Naive thymus-derived CD4-positive, alpha-beta T cell (primary cell): ENCODE measurements at regions not wholly inside any gene's neighbourhood (a gene's known extent, or its start where the extent isn't known, plus 50 kb on each side); places are given as distances from the start of the nearest gene placed in this dataset.
A peak's percentile ranks its signal among the peaks of the same experiment; 100 is the strongest.

ENCODE experiments used
- ATAC-seq: fragments of 150-1000 bp; cut with Tn5 transposase; 2 replicates; pipeline ENCODE4 v1.10.0; 2021; ENCODE audit warnings: mild to moderate bottlenecking, moderate library complexity
- CTCF ChIA-PET: fragments of 350-600 bp; sonication (Branson Sonifier 250); formaldehyde crosslinking; loops from one replicate; lab custom pipeline; 2021; ENCODE audit warnings: antibody characterized with exemption; lab: Charles Lee
- POLR2A ChIA-PET: fragments of 350-600 bp; sonication (Branson Sonifier 250); formaldehyde crosslinking; loops from one replicate; lab custom pipeline; 2021; ENCODE audit warnings: antibody characterized with exemption, inconsistent platforms; lab: Charles Lee
- DNase-seq, 9 donors: peaks; one replicate each; pipeline versions ENCODE4 v3.0.0 to v3.0.0-alpha.2; 2020 to 2022; ENCODE audit warnings: mixed read lengths in 1 of 9
- H3K27ac ChIP-seq: one replicate; pipeline ENCODE4 v1.7.0; 2013; ENCODE audit warnings: mild to moderate bottlenecking, low read depth, low read length, moderate library complexity
- H3K27me3 ChIP-seq, 2 donors: one replicate each; pipeline ENCODE4 v1.7.0; 2013; ENCODE audit warnings: low read length in 2 of 2, mild to moderate bottlenecking in 2 of 2, moderate library complexity in 2 of 2; ENCODE audit not compliant: control insufficient read depth in 2 of 2, insufficient read depth in 2 of 2
- H3K36me3 ChIP-seq, 3 experiments: 1 replicate in 2 of 3; 2 replicates in 1 of 3; pipeline ENCODE4 v1.7.0; 2013; ENCODE audit warnings: low read length in 3 of 3, mild to moderate bottlenecking in 3 of 3, moderate library complexity in 1 of 3; ENCODE audit not compliant: insufficient read depth in 3 of 3, control insufficient read depth in 2 of 3
- H3K4me1 ChIP-seq, 2 donors: one replicate each; pipeline ENCODE4 v1.7.0; 2013; ENCODE audit warnings: low read length in 2 of 2, mild to moderate bottlenecking in 2 of 2, moderate library complexity in 1 of 2; ENCODE audit not compliant: control insufficient read depth in 2 of 2, insufficient read depth in 2 of 2
- H3K4me3 ChIP-seq: 2 replicates; pipeline ENCODE4 v1.7.0; 2013; ENCODE audit warnings: mild to moderate bottlenecking, low read length
- H3K9me3 ChIP-seq, 3 experiments: 1 replicate in 2 of 3; 2 replicates in 1 of 3; pipeline ENCODE4 v1.7.0; 2013; ENCODE audit warnings: low read length in 3 of 3; ENCODE audit not compliant: control insufficient read depth in 2 of 3
- H3K27ac Mint-ChIP-seq, 9 donors: one replicate each; pipeline ENCODE4 v1.8.0; 2020 to 2022; ENCODE audit warnings: mixed read lengths in 9 of 9, mild to moderate bottlenecking in 8 of 9, moderate library complexity in 5 of 9, inconsistent platforms in 2 of 9
- H3K27me3 Mint-ChIP-seq, 5 donors: one replicate each; pipeline ENCODE4 v1.8.0; 2021 to 2022; ENCODE audit warnings: mixed read lengths in 5 of 5, mild to moderate bottlenecking in 1 of 5
- H3K36me3 Mint-ChIP-seq, 5 donors: one replicate each; pipeline ENCODE4 v1.8.0; 2020 to 2022; ENCODE audit warnings: mixed read lengths in 5 of 5, mild to moderate bottlenecking in 3 of 5, inconsistent platforms in 1 of 5
- H3K4me1 Mint-ChIP-seq, 7 donors: one replicate each; pipeline ENCODE4 v1.8.0; 2020 to 2022; ENCODE audit warnings: mixed read lengths in 7 of 7, mild to moderate bottlenecking in 3 of 7, inconsistent platforms in 1 of 7
- H3K4me3 Mint-ChIP-seq, 10 donors: one replicate each; pipeline ENCODE4 v1.8.0; 2020 to 2022; ENCODE audit warnings: mild to moderate bottlenecking in 10 of 10, mixed read lengths in 10 of 10, moderate library complexity in 6 of 10, inconsistent platforms in 2 of 10
- H3K9me3 Mint-ChIP-seq, 11 donors: one replicate each; pipeline ENCODE4 v1.8.0; 2020 to 2022; ENCODE audit warnings: mixed read lengths in 11 of 11, mild to moderate bottlenecking in 4 of 11, inconsistent platforms in 1 of 11, moderate library complexity in 1 of 11
- intact Hi-C, 2 donors: fragments of 100-400 bp; cut with micrococcal nuclease; formaldehyde crosslinking; loops; one replicate each; pipeline ENCODE4 v1.15.1; 2023

- H3K36me3 Mint-ChIP-seq, result peaks cover 0 to 5% (median 0%) of the 10 kb centered on the region in 5 donors
- H3K9me3 Mint-ChIP-seq, result peaks cover 0 to 8% (median 2%) of the 10 kb centered on the region in 11 donors
- Histone ChIP-seq H3K4me1 (no peaks in the 10 kb centered on the region), H3K27me3 (no peaks in the 10 kb centered on the region), H3K9me3 (no peaks in the 10 kb centered on the region), H3K27ac (no peak overlapping the region), H3K36me3 (no peaks in the 10 kb centered on the region), H3K4me3 (no peak overlapping the region)
- no peak overlapping the region for H3K4me3 Mint-ChIP-seq
- ChIA-PET CTCF (no interaction called here), POLR2A (no interaction called here)
- H3K27ac Mint-ChIP-seq, result no peak overlapping the region
- no peak for DNase-seq
- peaks cover 0 to 5% (median 0%) of the 10 kb centered on the region in 7 donors for H3K4me1 Mint-ChIP-seq
- intact Hi-C loops, result no loop called here
- H3K27me3 Mint-ChIP-seq, result peaks cover 0 to 15% (median 3%) of the 10 kb centered on the region in 5 donors
- ATAC-seq, result no peak
Observed at GRCh38 chr2:3131636-3132326, 245.8 kb downstream of the EIPR1 start.

GRCh38 chr2:3130889-3131635, 246.6 kb downstream of the EIPR1 start:
- Mint-ChIP-seq H3K9me3 (peaks cover 0 to 8% (median 3%) of the 10 kb centered on the region in 11 donors), H3K27ac (no peak overlapping the region), H3K27me3 (peaks cover 0 to 15% (median 3%) of the 10 kb centered on the region in 5 donors), H3K36me3 (peaks cover 0 to 5% (median 0%) of the 10 kb centered on the region in 5 donors), H3K4me1 (peaks cover 0 to 5% (median 0%) of the 10 kb centered on the region in 7 donors), H3K4me3 (no peak overlapping the region)
- H3K4me3 ChIP-seq, result no peak overlapping the region
- DNase-seq, result no peak
- POLR2A ChIA-PET, result no interaction called here
- intact Hi-C loops, result no loop called here
- peak; percentile 12 for ATAC-seq
- H3K9me3 ChIP-seq, result no peaks in the 10 kb centered on the region
- no peaks in the 10 kb centered on the region for H3K4me1 ChIP-seq
- CTCF ChIA-PET, result no interaction called here
- no peaks in the 10 kb centered on the region for H3K27me3 ChIP-seq
- no peak overlapping the region for H3K27ac ChIP-seq
- no peaks in the 10 kb centered on the region for H3K36me3 ChIP-seq

GRCh38 chr2:3130444-3130843, 247.2 kb downstream of the EIPR1 start:
- Mint-ChIP-seq H3K36me3 (peaks cover 0 to 5% (median 0%) of the 10 kb centered on the region in 5 donors), H3K27me3 (peaks cover 0 to 15% (median 3%) of the 10 kb centered on the region in 5 donors), H3K9me3 (peaks cover 0 to 5% (median 0%) of the 10 kb centered on the region in 11 donors), H3K4me1 (peaks cover 0 to 5% (median 0%) of the 10 kb centered on the region in 7 donors), H3K4me3 (no peak overlapping the region), H3K27ac (no peak overlapping the region)
- Histone ChIP-seq H3K9me3 (no peaks in the 10 kb centered on the region), H3K36me3 (no peaks in the 10 kb centered on the region), H3K4me3 (no peak overlapping the region), H3K27ac (no peak overlapping the region), H3K4me1 (no peaks in the 10 kb centered on the region), H3K27me3 (no peaks in the 10 kb centered on the region)
- no peak for DNase-seq
- ChIA-PET CTCF (no interaction called here), POLR2A (no interaction called here)
- ATAC-seq, result no peak
- intact Hi-C loops, result no loop called here

- no peaks in the 10 kb centered on the region for H3K36me3 ChIP-seq
- no peaks in the 10 kb centered on the region for H3K9me3 ChIP-seq
- intact Hi-C loops, result no loop called here
- H3K4me1 ChIP-seq, result no peaks in the 10 kb centered on the region
- ATAC-seq (no peak), DNase-seq (no peak)
- peaks cover 0 to 3% (median 0%) of the 10 kb centered on the region in 11 donors for H3K9me3 Mint-ChIP-seq
- peaks cover 0 to 5% (median 0%) of the 10 kb centered on the region in 7 donors for H3K4me1 Mint-ChIP-seq
- CTCF ChIA-PET, result no interaction called here
- H3K27me3 ChIP-seq, result no peaks in the 10 kb centered on the region
- peaks cover 0 to 15% (median 3%) of the 10 kb centered on the region in 5 donors for H3K27me3 Mint-ChIP-seq
- no peak overlapping the region for H3K4me3 Mint-ChIP-seq
- no peak overlapping the region for H3K27ac Mint-ChIP-seq
- no peak overlapping the region for H3K27ac ChIP-seq
- H3K4me3 ChIP-seq, result no peak overlapping the region
- POLR2A ChIA-PET, result no interaction called here
- peaks cover 0 to 5% (median 0%) of the 10 kb centered on the region in 5 donors for H3K36me3 Mint-ChIP-seq
Observed at GRCh38 chr2:3129867-3130266, 247.8 kb downstream of the EIPR1 start.

- H3K9me3 ChIP-seq, result no peaks in the 10 kb centered on the region
- peaks cover 0 to 5% (median 0%) of the 10 kb centered on the region in 5 donors for H3K36me3 Mint-ChIP-seq
- ChIA-PET POLR2A (no interaction called here), CTCF (no interaction called here)
- no peak overlapping the region for H3K27ac Mint-ChIP-seq
- H3K27me3 ChIP-seq, result no peaks in the 10 kb centered on the region
- ATAC-seq (no peak), DNase-seq (no peak)
- H3K27me3 Mint-ChIP-seq, result peaks cover 0 to 15% (median 3%) of the 10 kb centered on the region in 5 donors
- H3K4me3 ChIP-seq, result no peak overlapping the region
- H3K4me3 Mint-ChIP-seq, result no peak overlapping the region
- peaks cover 0 to 2% (median 0%) of the 10 kb centered on the region in 11 donors for H3K9me3 Mint-ChIP-seq
- H3K4me1 ChIP-seq, result no peaks in the 10 kb centered on the region
- H3K4me1 Mint-ChIP-seq, result peaks cover 0 to 5% (median 0%) of the 10 kb centered on the region in 7 donors
- no peaks in the 10 kb centered on the region for H3K36me3 ChIP-seq
- intact Hi-C loops, result no loop called here
- no peak overlapping the region for H3K27ac ChIP-seq
Observed at GRCh38 chr2:3128786-3129185, 248.8 kb downstream of the EIPR1 start.

GRCh38 chr2:3127710-3128109, 249.9 kb downstream of the EIPR1 start:
- intact Hi-C loops, result no loop called here
- no peak for DNase-seq
- H3K4me3 Mint-ChIP-seq, result peak overlapping the region in 5 of 10 donors; percentile 40 to 72 (median 53)

More at GRCh38 chr2:3127710-3128109, 249.9 kb downstream of the EIPR1 start:
- Mint-ChIP-seq H3K36me3 (peaks cover 0 to 5% (median 0%) of the 10 kb centered on the region in 5 donors), H3K27ac (peak overlapping the region in 5 of 9 donors; percentile 43 to 85 (median 62)), H3K9me3 (peaks cover 0 to 2% (median 0%) of the 10 kb centered on the region in 11 donors), H3K4me1 (peaks cover 0 to 5% (median 0%) of the 10 kb centered on the region in 7 donors), H3K27me3 (peaks cover 0 to 15% (median 3%) of the 10 kb centered on the region in 5 donors)
- ATAC-seq, result no peak
- Histone ChIP-seq H3K4me1 (no peaks in the 10 kb centered on the region), H3K36me3 (no peaks in the 10 kb centered on the region), H3K9me3 (no peaks in the 10 kb centered on the region), H3K27ac (no peak overlapping the region), H3K4me3 (no peak overlapping the region), H3K27me3 (no peaks in the 10 kb centered on the region)
- ChIA-PET POLR2A (no interaction called here), CTCF (no interaction called here)
